SK-N-SH treated with all-trans-retinoic acid at 6 μM for 48 hours (cell line): ENCODE measurements at regions not wholly inside any gene's neighbourhood (a gene's known extent, or its start where the extent isn't known, plus 50 kb on each side); places are given as distances from the start of the nearest gene placed in this dataset.

ENCODE experiments used
- ATAC-seq: fragments of 200-7000 bp; cut with Tn5 transposase; 3 replicates; pipeline ENCODE4 v1.9.1; 2020; ENCODE audit warnings: mild to moderate bottlenecking, moderate library complexity
- ARNTL ChIP-seq: fragments of 450-650 bp; formaldehyde crosslinking; IDR thresholded peaks from 2 replicates; pipeline ENCODE4 v1.5.0; 2020; ENCODE audit warnings: low read depth, mild to moderate bottlenecking, moderate library complexity, borderline replicate concordance
- CREB5 ChIP-seq: fragments of 250-450 bp; sonication (Bioruptor Pico); IDR thresholded peaks from 2 replicates; pipeline ENCODE4 v1.5.1; 2020; ENCODE audit warnings: low read depth, mild to moderate bottlenecking, moderate library complexity
- CSDC2 ChIP-seq: fragments of 250-450 bp; sonication (Bioruptor Pico); IDR thresholded peaks from 2 replicates; pipeline ENCODE4 v1.5.0; 2020; ENCODE audit warnings: mild to moderate bottlenecking, moderate library complexity
- CSRNP3 ChIP-seq: fragments of 250-450 bp; sonication (Bioruptor Pico); IDR thresholded peaks from 2 replicates; pipeline ENCODE4 v1.5.1; 2021; ENCODE audit warnings: mild to moderate bottlenecking, moderate library complexity
- ESRRG ChIP-seq: fragments of 250-450 bp; sonication (Bioruptor Pico); IDR thresholded peaks from 2 replicates; pipeline ENCODE4 v1.6.1; 2021; ENCODE audit warnings: mild to moderate bottlenecking
- GLIS3 ChIP-seq: fragments of 250-450 bp; sonication (Bioruptor Pico); IDR thresholded peaks from 2 replicates; pipeline ENCODE4 v1.5.0; 2020; ENCODE audit warnings: mild to moderate bottlenecking, moderate library complexity
- ISL1 ChIP-seq: fragments of 250-450 bp; sonication (Bioruptor Pico); IDR thresholded peaks from 2 replicates; pipeline ENCODE4 v2.1.2; 2022; ENCODE audit warnings: mild to moderate bottlenecking, moderate library complexity
- OSR1 ChIP-seq: fragments of 250-450 bp; sonication (Bioruptor Pico); IDR thresholded peaks from 2 replicates; pipeline ENCODE4 v1.8.0; 2022; ENCODE audit warnings: moderate library complexity, mild to moderate bottlenecking, inconsistent platforms
- PATZ1 ChIP-seq: fragments of 250-450 bp; sonication (Bioruptor Pico); IDR thresholded peaks from 2 replicates; pipeline ENCODE4 v1.8.0; 2020; ENCODE audit warnings: mild to moderate bottlenecking, moderate library complexity, borderline replicate concordance
- POU6F1 ChIP-seq: fragments of 250-450 bp; sonication (Bioruptor Pico); IDR thresholded peaks from 2 replicates; pipeline ENCODE4 v1.8.0; 2021; ENCODE audit warnings: low read depth, mild to moderate bottlenecking, moderate library complexity, borderline replicate concordance
- PPARA ChIP-seq: fragments of 250-450 bp; sonication (Bioruptor Pico); IDR thresholded peaks from 2 replicates; pipeline ENCODE4 v1.5.0; 2020; ENCODE audit warnings: mild to moderate bottlenecking, borderline replicate concordance
- RARB ChIP-seq: fragments of 250-450 bp; sonication (Bioruptor Pico); IDR thresholded peaks from 2 replicates; pipeline ENCODE4 v1.8.0; 2021; ENCODE audit warnings: mild to moderate bottlenecking, moderate library complexity
- SNAI2 ChIP-seq: fragments of 250-450 bp; sonication (Bioruptor Pico); IDR thresholded peaks from 2 replicates; pipeline ENCODE4 v1.5.0; 2020; ENCODE audit warnings: mild to moderate bottlenecking, moderate library complexity
- TCF4 ChIP-seq: fragments of 250-450 bp; sonication (Bioruptor Pico); IDR thresholded peaks from 2 replicates; pipeline ENCODE4 v1.8.0; 2021; ENCODE audit warnings: mild to moderate bottlenecking, moderate library complexity, borderline replicate concordance
- TOX ChIP-seq: fragments of 250-450 bp; sonication (Bioruptor Pico); IDR thresholded peaks from 2 replicates; pipeline ENCODE4 v1.8.0; 2021; ENCODE audit warnings: mild to moderate bottlenecking, moderate library complexity, borderline replicate concordance
- TSHZ2 ChIP-seq: fragments of 250-450 bp; sonication (Bioruptor Pico); IDR thresholded peaks from 2 replicates; pipeline ENCODE4 v1.5.0; 2020; ENCODE audit warnings: mild to moderate bottlenecking, moderate library complexity
- ZC3H10 ChIP-seq: fragments of 250-450 bp; sonication (Bioruptor Pico); IDR thresholded peaks from 2 replicates; pipeline ENCODE4 v1.5.1; 2021; ENCODE audit warnings: mild to moderate bottlenecking, moderate library complexity
- ZFP3 ChIP-seq: fragments of 250-450 bp; sonication (Bioruptor Pico); IDR thresholded peaks from 2 replicates; pipeline ENCODE4 v1.5.0; 2020; ENCODE audit warnings: mild to moderate bottlenecking, moderate library complexity
- ZFP30 ChIP-seq: fragments of 450-650 bp; formaldehyde crosslinking; IDR thresholded peaks from 2 replicates; pipeline ENCODE4 v1.5.0; 2022; ENCODE audit warnings: mild to moderate bottlenecking, moderate library complexity
- ZNF565 ChIP-seq: fragments of 450-650 bp; formaldehyde crosslinking; conservative IDR thresholded peaks from 2 replicates; pipeline ENCODE4 v1.5.0; 2020; ENCODE audit warnings: low read depth, mild to moderate bottlenecking, moderate library complexity
- ZNF70 ChIP-seq: fragments of 450-650 bp; formaldehyde crosslinking; IDR thresholded peaks from 2 replicates; pipeline ENCODE4 v1.5.0; 2020; ENCODE audit warnings: mild to moderate bottlenecking, moderate library complexity
- ZNF8 ChIP-seq: fragments of 450-650 bp; formaldehyde crosslinking; IDR thresholded peaks from 2 replicates; pipeline ENCODE4 v1.5.0; 2020; ENCODE audit warnings: mild to moderate bottlenecking, moderate library complexity

GRCh38 chr5:159736844-159737243 lies 179.4 kb upstream of the ADRA1B start:
- TF ChIP-seq TCF4 (no peak), ZNF70 (CRISPR knock-in tag) (no peak), ZNF565 (CRISPR knock-in tag) (no peak), RARB (no peak), POU6F1 (CRISPR knock-in tag) (no peak), PATZ1 (CRISPR knock-in tag) (no peak), GLIS3 (CRISPR knock-in tag) (no peak), OSR1 (CRISPR knock-in tag) (no peak), CSDC2 (no peak), TSHZ2 (CRISPR knock-in tag) (no peak), ZFP3 (no peak), SNAI2 (no peak), ISL1 (CRISPR knock-in tag) (no peak), ARNTL (CRISPR knock-in tag) (no peak), TOX (no peak), ZC3H10 (CRISPR knock-in tag) (no peak), ZNF8 (CRISPR knock-in tag) (no peak)
- no peak for ATAC-seq

- ATAC-seq, result no peak
- TF ChIP-seq ZNF70 (CRISPR knock-in tag) (no peak), CSRNP3 (no peak), ZC3H10 (CRISPR knock-in tag) (no peak), ZFP3 (no peak), PPARA (no peak), CREB5 (CRISPR knock-in tag) (no peak), OSR1 (CRISPR knock-in tag) (no peak), RARB (no peak), ESRRG (CRISPR knock-in tag) (no peak), TOX (no peak), CSDC2 (no peak)
- TF ChIP-seq, all 23 proteins: peak for 0
Measured at GRCh38 chr5:159737263-159737662, 179.0 kb upstream of the ADRA1B start.

GRCh38 chr5:159741829-159742322 lies 174.4 kb upstream of the ADRA1B start:
- ATAC-seq, result no peak
- no peak for TF ChIP-seq TSHZ2 (CRISPR knock-in tag)
- TF ChIP-seq ZFP30 (CRISPR knock-in tag), result no peak
- TF ChIP-seq CSDC2, result no peak
- TF ChIP-seq ZNF70 (CRISPR knock-in tag), result no peak
- TF ChIP-seq ZC3H10 (CRISPR knock-in tag), result no peak
- TF ChIP-seq CSRNP3, result no peak
- no peak for TF ChIP-seq PPARA
- no peak for TF ChIP-seq OSR1 (CRISPR knock-in tag)
- TF ChIP-seq CREB5 (CRISPR knock-in tag), result no peak
